ENCODE measurements at regions not wholly inside any gene's neighbourhood (a gene's known extent, or its start where the extent isn't known, plus 50 kb on each side); places are given as distances from the start of the nearest gene placed in this dataset.

DNA sequence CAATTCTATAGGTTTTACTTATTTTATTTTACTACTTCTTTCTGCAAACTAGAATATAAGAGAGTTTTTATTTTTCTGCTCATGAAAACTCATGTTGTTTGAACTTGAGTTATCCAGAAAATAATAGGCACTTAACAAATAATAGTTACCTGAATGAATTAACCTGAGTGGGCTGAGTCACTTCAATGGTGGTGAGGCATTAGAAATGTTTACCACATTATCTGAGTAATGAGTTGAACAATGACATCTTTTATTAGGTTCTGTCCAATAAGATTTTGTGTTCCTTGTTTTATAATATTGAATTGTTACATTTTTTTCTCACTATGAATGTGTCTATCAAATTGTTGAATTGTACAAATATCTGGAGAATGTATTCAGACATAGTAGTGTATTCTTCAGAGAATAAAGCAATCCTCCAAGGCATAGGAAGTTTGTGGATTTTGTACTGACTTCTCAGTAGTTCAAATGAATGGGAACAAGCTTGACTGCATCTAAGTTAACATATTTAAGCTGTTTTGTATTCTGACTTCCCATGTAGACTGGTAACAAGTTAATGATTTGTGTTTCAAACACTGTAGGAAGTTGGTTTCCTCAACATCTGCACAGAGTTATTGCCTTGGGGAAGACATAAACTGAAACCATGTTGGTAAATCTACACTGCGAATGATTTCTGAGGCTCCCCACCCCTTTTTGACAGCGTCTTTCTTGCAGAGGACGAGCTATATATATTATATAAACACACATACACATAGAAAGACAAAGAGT is 1808.9 kb upstream of the TENM3 start:
- TF ChIP-seq EZH2 (IDR thresholded peaks at IDR 0.05) (no peak), POLR2A (IDR thresholded peaks at IDR 0.05; ENCODE audit: borderline replicate concordance, extremely low read depth, insufficient read depth, insufficient read length) (no peak), SRF (IDR thresholded peaks at IDR 0.05; ENCODE audit: low read depth) (no peak), POLR2AphosphoS5 (IDR thresholded peaks at IDR 0.05; ENCODE audit: low read depth, low read length) (no peak), REST (IDR thresholded peaks at IDR 0.05; ENCODE audit: low read depth) (no peak), SP1 (IDR thresholded peaks at IDR 0.05; ENCODE audit: low read depth) (no peak), ZBTB33 (IDR thresholded peaks at IDR 0.05; ENCODE audit: extremely low read depth, insufficient replicate concordance, low read length) (no peak), CEBPB (IDR thresholded peaks at IDR 0.05; ENCODE audit: low read depth) (no peak)
- TF ChIP-seq, protein P1, sequence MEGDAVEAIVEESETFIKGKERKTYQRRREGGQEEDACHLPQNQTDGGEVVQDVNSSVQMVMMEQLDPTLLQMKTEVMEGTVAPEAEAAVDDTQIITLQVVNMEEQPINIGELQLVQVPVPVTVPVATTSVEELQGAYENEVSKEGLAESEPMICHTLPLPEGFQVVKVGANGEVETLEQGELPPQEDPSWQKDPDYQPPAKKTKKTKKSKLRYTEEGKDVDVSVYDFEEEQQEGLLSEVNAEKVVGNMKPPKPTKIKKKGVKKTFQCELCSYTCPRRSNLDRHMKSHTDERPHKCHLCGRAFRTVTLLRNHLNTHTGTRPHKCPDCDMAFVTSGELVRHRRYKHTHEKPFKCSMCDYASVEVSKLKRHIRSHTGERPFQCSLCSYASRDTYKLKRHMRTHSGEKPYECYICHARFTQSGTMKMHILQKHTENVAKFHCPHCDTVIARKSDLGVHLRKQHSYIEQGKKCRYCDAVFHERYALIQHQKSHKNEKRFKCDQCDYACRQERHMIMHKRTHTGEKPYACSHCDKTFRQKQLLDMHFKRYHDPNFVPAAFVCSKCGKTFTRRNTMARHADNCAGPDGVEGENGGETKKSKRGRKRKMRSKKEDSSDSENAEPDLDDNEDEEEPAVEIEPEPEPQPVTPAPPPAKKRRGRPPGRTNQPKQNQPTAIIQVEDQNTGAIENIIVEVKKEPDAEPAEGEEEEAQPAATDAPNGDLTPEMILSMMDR (IDR thresholded peaks at IDR 0.05 in 2 of 3, conservative IDR thresholded peaks at IDR 0.05 in 1 of 3; ENCODE audit: borderline replicate concordance in 1 of 3, insufficient read depth in 1 of 3, low read depth in 2 of 3, low read length in 2 of 3): no peak
- TF ChIP-seq, protein P2, sequence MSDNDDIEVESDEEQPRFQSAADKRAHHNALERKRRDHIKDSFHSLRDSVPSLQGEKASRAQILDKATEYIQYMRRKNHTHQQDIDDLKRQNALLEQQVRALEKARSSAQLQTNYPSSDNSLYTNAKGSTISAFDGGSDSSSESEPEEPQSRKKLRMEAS (IDR thresholded peaks at IDR 0.05): no peak

Data from HCT116 (cell line).